Neuronal stem cell (in vitro differentiated cells): ENCODE measurements at regions not wholly inside any gene's neighbourhood (a gene's known extent, or its start where the extent isn't known, plus 50 kb on each side); places are given as distances from the start of the nearest gene placed in this dataset.
A peak's percentile ranks its signal among the peaks of the same experiment; 100 is the strongest.

Experiments
- DNase-seq: peaks from one replicate; pipeline ENCODE4 v3.0.0-alpha.2; 2013; ENCODE audit warnings: low spot score
- H2AFZ ChIP-seq: one replicate; pipeline ENCODE4 v1.6.1; 2013; ENCODE audit warnings: mild to moderate bottlenecking, low read length, inconsistent platforms
- H2AK5ac ChIP-seq: 2 replicates; pipeline ENCODE4 v1.6.1; 2013; ENCODE audit warnings: low read depth, mild to moderate bottlenecking, inconsistent platforms, low read length, moderate library complexity, mixed read lengths
- H2BK120ac ChIP-seq: 2 replicates; pipeline ENCODE4 v1.6.1; 2013; ENCODE audit warnings: low read depth, mild to moderate bottlenecking, inconsistent platforms, low read length, moderate library complexity, mixed read lengths
- H2BK12ac ChIP-seq: one replicate; pipeline ENCODE4 v1.6.1; 2013; ENCODE audit warnings: low read length, inconsistent platforms
- H2BK15ac ChIP-seq: 2 replicates; pipeline ENCODE4 v1.6.1; 2013; ENCODE audit warnings: mild to moderate bottlenecking, low read length, inconsistent platforms, mixed read lengths
- H2BK5ac ChIP-seq: one replicate; pipeline ENCODE4 v1.6.1; 2013; ENCODE audit warnings: inconsistent platforms, mild to moderate bottlenecking, low read length, moderate library complexity
- H3K14ac ChIP-seq: one replicate; pipeline ENCODE4 v1.6.1; 2013; ENCODE audit warnings: low read length, inconsistent platforms
- H3K18ac ChIP-seq: 2 replicates; pipeline ENCODE4 v1.6.1; 2013; ENCODE audit warnings: low read length, inconsistent platforms
- H3K23ac ChIP-seq: 2 replicates; pipeline ENCODE4 v1.6.1; 2013; ENCODE audit warnings: low read depth, mild to moderate bottlenecking, mixed read lengths, low read length, inconsistent platforms; ENCODE audit not compliant: poor library complexity
- H3K27ac ChIP-seq: replicated peaks from 3 replicates; pipeline ENCODE4 v1.5.1; 2013; ENCODE audit warnings: low read length, inconsistent platforms
- H3K27me3 ChIP-seq, 3 experiments: 2 replicates each; pipeline ENCODE4 v1.6.1; 2013; ENCODE audit warnings: low read length in 3 of 3, mild to moderate bottlenecking in 2 of 3, inconsistent platforms in 1 of 3, low read depth in 1 of 3, mixed read lengths in 1 of 3, moderate library complexity in 1 of 3; ENCODE audit not compliant: control insufficient read depth in 3 of 3, insufficient read depth in 3 of 3
- H3K36me3 ChIP-seq, 2 donors: replicated peaks in 1 of 2; 2 replicates each; pipeline ENCODE4 v1.6.1; 2013; ENCODE audit warnings: low read length in 2 of 2; ENCODE audit not compliant: control insufficient read depth in 2 of 2, insufficient read depth in 2 of 2
- H3K4ac ChIP-seq: 2 replicates; pipeline ENCODE4 v1.6.1; 2013; ENCODE audit warnings: inconsistent platforms, mild to moderate bottlenecking, low read length, moderate library complexity
- H3K4me1 ChIP-seq, 2 donors: 1 replicate in 1 of 2; 2 replicates in 1 of 2; pipeline ENCODE4 v1.6.1; 2013; ENCODE audit warnings: low read length in 2 of 2, low read depth in 1 of 2; ENCODE audit not compliant: control insufficient read depth in 2 of 2, insufficient read depth in 1 of 2
- H3K4me2 ChIP-seq: one replicate; pipeline ENCODE4 v1.6.1; 2013; ENCODE audit warnings: mild to moderate bottlenecking, low read length, inconsistent platforms; ENCODE audit not compliant: insufficient read depth, poor library complexity, severe bottlenecking
- H3K4me3 ChIP-seq, 2 donors: 2 replicates each; pipeline ENCODE4 v1.5.1; 2013; ENCODE audit warnings: low read length in 2 of 2, mild to moderate bottlenecking in 2 of 2, inconsistent platforms in 1 of 2, moderate library complexity in 1 of 2
- H3K79me1 ChIP-seq: one replicate; pipeline ENCODE4 v1.6.1; 2013; ENCODE audit warnings: low read depth, mild to moderate bottlenecking, inconsistent platforms, low read length, moderate library complexity
- H3K9ac ChIP-seq: one replicate; pipeline ENCODE4 v1.6.1; 2013; ENCODE audit warnings: mild to moderate bottlenecking, low read depth, low read length, inconsistent platforms; ENCODE audit not compliant: poor library complexity
- H3K9me3 ChIP-seq, 2 donors: replicated peaks in 1 of 2; 2 replicates each; pipeline versions ENCODE3 to v1.6.1; 2013; ENCODE audit warnings: low read length in 2 of 2, mild to moderate bottlenecking in 2 of 2, inconsistent platforms in 1 of 2, low read depth in 1 of 2, mixed read lengths in 1 of 2, moderate library complexity in 1 of 2; ENCODE audit not compliant: control insufficient read depth in 2 of 2, insufficient read depth in 1 of 2
- H4K8ac ChIP-seq: one replicate; pipeline ENCODE4 v1.6.1; 2013; ENCODE audit warnings: low read depth, mild to moderate bottlenecking, inconsistent platforms, low read length, moderate library complexity
- H4K91ac ChIP-seq: one replicate; pipeline ENCODE4 v1.6.1; 2013; ENCODE audit warnings: low read length, low read depth, mild to moderate bottlenecking, inconsistent platforms; ENCODE audit not compliant: poor library complexity
- WGBS, 2 donors: extraction: QIAGEN DNeasy Blood & Tissue Kit; methylation state at CpG; one replicate each; pipeline ENCODE4 v1.1.7; 2013; ENCODE audit warnings: missing lambda C conversion rate in 2 of 2, mixed read lengths in 1 of 2; ENCODE audit not compliant: insufficient read length in 2 of 2, insufficient replicate concordance in 1 of 2; ENCODE audit errors: extremely low coverage in 2 of 2; 5-methylcytosine and 5-hydroxymethylcytosine counted together

GRCh38 chr2:6213056-6213780, 521.0 kb downstream of the SOX11 start:
- Histone ChIP-seq H3K4me2 (no peak overlapping the region), H2AFZ (peak overlapping the region; percentile 15), H3K14ac (no peak overlapping the region), H3K23ac (no peak overlapping the region), H3K27ac (no peak overlapping the region), H2BK15ac (no peak overlapping the region), H3K36me3 (no peaks in the 10 kb centered on the region), H4K8ac (no peak overlapping the region), H3K79me1 (no peaks in the 10 kb centered on the region), H2BK5ac (no peak overlapping the region), H3K4me1 (peaks cover 0 to 2% of the 10 kb centered on the region in 2 donors), H3K18ac (peak overlapping the region; percentile 70), H3K9me3 (peaks cover 0 to 5% of the 10 kb centered on the region in 2 donors), H2BK12ac (no peak overlapping the region), H3K4me3 (no peak overlapping the region), H3K27me3 (no peaks in the 10 kb centered on the region), H2BK120ac (no peak overlapping the region), H2AK5ac (peak overlapping the region; percentile 10), H4K91ac (no peak overlapping the region), H3K9ac (no peak overlapping the region), H3K4ac (no peak overlapping the region)
- DNase-seq = no peak
- WGBS, 2 donors = no CpG with 5 or more reads among the region's 20 CpGs

- no peak overlapping the region for H2BK120ac ChIP-seq
- DNase-seq = no peak
- H3K9ac ChIP-seq = no peak overlapping the region
- no peak overlapping the region for H3K14ac ChIP-seq
- H2BK15ac ChIP-seq = no peak overlapping the region
- no peak overlapping the region for H3K18ac ChIP-seq
- H3K4me3 ChIP-seq = no peak overlapping the region
- no CpG with 5 or more reads among the region's 6 CpGs for WGBS, 2 donors
- no peak overlapping the region for H3K4ac ChIP-seq
- H3K9me3 ChIP-seq = peaks cover 0 to 5% of the 10 kb centered on the region in 2 donors
- H2AFZ ChIP-seq = no peak overlapping the region
- H4K91ac ChIP-seq = no peak overlapping the region
- peaks cover 0 to 2% of the 10 kb centered on the region in 2 donors for H3K4me1 ChIP-seq
- H2BK12ac ChIP-seq = no peak overlapping the region
- H3K23ac ChIP-seq = no peak overlapping the region
- no peak overlapping the region for H3K4me2 ChIP-seq
- no peaks in the 10 kb centered on the region for H3K36me3 ChIP-seq
- no peak overlapping the region for H4K8ac ChIP-seq
- H3K27me3 ChIP-seq = no peaks in the 10 kb centered on the region
- no peak overlapping the region for H2AK5ac ChIP-seq
- H2BK5ac ChIP-seq = no peak overlapping the region
- H3K79me1 ChIP-seq = no peaks in the 10 kb centered on the region
- no peak overlapping the region for H3K27ac ChIP-seq
Measured at GRCh38 chr2:6214471-6214870, 522.3 kb downstream of the SOX11 start.

- no peak overlapping the region for H3K27ac ChIP-seq
- WGBS, 2 donors = no CpG with 5 or more reads among the region's 2 CpGs
Measured at GRCh38 chr2:6215053-6215452, 522.9 kb downstream of the SOX11 start.

GRCh38 chr2:6216234-6216633, 524.0 kb downstream of the SOX11 start:
- no peak overlapping the region for H2BK12ac ChIP-seq
- no peak overlapping the region for H3K4me3 ChIP-seq
- no peak overlapping the region for H2BK120ac ChIP-seq
- no peak overlapping the region for H3K27ac ChIP-seq
- H3K4ac ChIP-seq = no peak overlapping the region
- no peak overlapping the region for H3K9ac ChIP-seq
- H2BK5ac ChIP-seq = no peak overlapping the region
- no CpG with 5 or more reads among the region's 2 CpGs for WGBS, 2 donors
- DNase-seq = no peak
- H4K8ac ChIP-seq = no peak overlapping the region
- H3K27me3 ChIP-seq = no peaks in the 10 kb centered on the region
- H3K4me1 ChIP-seq = peaks cover 0 to 2% of the 10 kb centered on the region in 2 donors
- no peak overlapping the region for H2AFZ ChIP-seq
- no peak overlapping the region for H3K14ac ChIP-seq
- H4K91ac ChIP-seq = no peak overlapping the region
- no peak overlapping the region for H3K4me2 ChIP-seq
- no peak overlapping the region for H2AK5ac ChIP-seq
- no peak overlapping the region for H3K23ac ChIP-seq
- no peaks in the 10 kb centered on the region for H3K79me1 ChIP-seq
- H2BK15ac ChIP-seq = no peak overlapping the region
- H3K36me3 ChIP-seq = no peaks in the 10 kb centered on the region
- H3K9me3 ChIP-seq = peaks cover 0 to 5% of the 10 kb centered on the region in 2 donors
- H3K18ac ChIP-seq = no peak overlapping the region

More at GRCh38 chr2:6215053-6215452, 522.9 kb downstream of the SOX11 start:
- H2BK15ac ChIP-seq = no peak overlapping the region
- H3K36me3 ChIP-seq = no peaks in the 10 kb centered on the region
- no peak overlapping the region for H3K18ac ChIP-seq
- peaks cover 0 to 5% of the 10 kb centered on the region in 2 donors for H3K9me3 ChIP-seq
- no peak overlapping the region for H2BK120ac ChIP-seq
- no peak overlapping the region for H2BK5ac ChIP-seq
- no peak for DNase-seq
- no peak overlapping the region for H2AFZ ChIP-seq
- H3K4me3 ChIP-seq = no peak overlapping the region
- no peak overlapping the region for H3K23ac ChIP-seq
- H2AK5ac ChIP-seq = no peak overlapping the region
- H3K4me2 ChIP-seq = no peak overlapping the region
- H3K4ac ChIP-seq = no peak overlapping the region
- H3K9ac ChIP-seq = no peak overlapping the region
- H3K79me1 ChIP-seq = no peaks in the 10 kb centered on the region
- no peak overlapping the region for H2BK12ac ChIP-seq
- H3K14ac ChIP-seq = no peak overlapping the region
- H4K8ac ChIP-seq = no peak overlapping the region
- no peak overlapping the region for H4K91ac ChIP-seq
- H3K27me3 ChIP-seq = no peaks in the 10 kb centered on the region
- peaks cover 0 to 2% of the 10 kb centered on the region in 2 donors for H3K4me1 ChIP-seq
